H9 (cell line): ENCODE measurements at regions not wholly inside any gene's neighbourhood (a gene's known extent, or its start where the extent isn't known, plus 50 kb on each side); places are given as distances from the start of the nearest gene placed in this dataset.

ENCODE experiments used
- DNase-seq: peaks from one replicate; pipeline ENCODE4 v3.0.0-alpha.2; 2017
- H2AFZ ChIP-seq: one replicate; pipeline ENCODE4 v1.6.1; 2013; ENCODE audit warnings: mild to moderate bottlenecking, low read length, control low read depth, moderate library complexity
- H2AK5ac ChIP-seq: 2 replicates; pipeline ENCODE4 v1.6.1; 2013; ENCODE audit warnings: low read length, control low read depth, mixed read lengths; ENCODE audit not compliant: insufficient read length
- H2BK120ac ChIP-seq: one replicate; pipeline ENCODE4 v1.6.1; 2013; ENCODE audit warnings: low read depth, mild to moderate bottlenecking, low read length, control low read depth, inconsistent platforms; ENCODE audit not compliant: poor library complexity, severe bottlenecking
- H2BK12ac ChIP-seq: 2 replicates; pipeline ENCODE4 v1.6.1; 2013; ENCODE audit warnings: low read length, control low read depth, mixed read lengths, low read depth; ENCODE audit not compliant: insufficient read length
- H2BK15ac ChIP-seq: 2 replicates; pipeline ENCODE4 v1.6.1; 2013; ENCODE audit warnings: low read depth, low read length, control low read depth
- H2BK20ac ChIP-seq: one replicate; pipeline ENCODE4 v1.6.1; 2013; ENCODE audit warnings: low read depth, mild to moderate bottlenecking, low read length, control low read depth, inconsistent platforms; ENCODE audit not compliant: poor library complexity, severe bottlenecking
- H2BK5ac ChIP-seq: 2 replicates; pipeline ENCODE4 v1.6.1; 2013; ENCODE audit warnings: low read length, control low read depth, mixed read lengths; ENCODE audit not compliant: insufficient read length
- H3K14ac ChIP-seq: 2 replicates; pipeline ENCODE4 v1.6.1; 2013; ENCODE audit warnings: low read length, control low read depth; ENCODE audit not compliant: insufficient read depth
- H3K18ac ChIP-seq: 2 replicates; pipeline ENCODE4 v1.6.1; 2013; ENCODE audit warnings: low read depth, mild to moderate bottlenecking, mixed read lengths, low read length, control low read depth; ENCODE audit not compliant: insufficient read length
- H3K23ac ChIP-seq: 2 replicates; pipeline ENCODE4 v1.6.1; 2013; ENCODE audit warnings: low read length, control low read depth, mixed read lengths, low read depth; ENCODE audit not compliant: insufficient read length
- H3K23me2 ChIP-seq: 2 replicates; pipeline ENCODE4 v1.6.1; 2013; ENCODE audit warnings: low read depth, mild to moderate bottlenecking, mixed read lengths, low read length, control low read depth; ENCODE audit not compliant: insufficient read length, poor library complexity, severe bottlenecking
- H3K27ac ChIP-seq: 2 replicates; pipeline ENCODE4 v1.5.1; 2013; ENCODE audit warnings: low read length, control low read depth, mixed read lengths, low read depth; ENCODE audit not compliant: insufficient read length
- H3K27me3 ChIP-seq: 2 replicates; pipeline ENCODE4 v1.6.1; 2013; ENCODE audit warnings: low read length, control low read depth, inconsistent platforms; ENCODE audit not compliant: insufficient read depth
- H3K4ac ChIP-seq: 2 replicates; pipeline ENCODE4 v1.6.1; 2013; ENCODE audit warnings: low read depth, mild to moderate bottlenecking, control low read depth, inconsistent platforms, low read length, moderate library complexity
- H3K4me1 ChIP-seq: 2 replicates; pipeline ENCODE4 v1.6.1; 2013; ENCODE audit warnings: low read length, control low read depth, inconsistent platforms; ENCODE audit not compliant: insufficient read depth
- H3K4me2 ChIP-seq: 2 replicates; pipeline ENCODE4 v1.6.1; 2013; ENCODE audit warnings: low read length, control low read depth, mixed read lengths; ENCODE audit not compliant: insufficient read length, insufficient read depth
- H3K56ac ChIP-seq: 2 replicates; pipeline ENCODE4 v1.6.1; 2013; ENCODE audit warnings: low read depth, mild to moderate bottlenecking, mixed read lengths, low read length, control low read depth; ENCODE audit not compliant: insufficient read length
- H3K79me1 ChIP-seq: 2 replicates; pipeline ENCODE4 v1.6.1; 2013; ENCODE audit warnings: low read depth, mild to moderate bottlenecking, moderate library complexity, low read length, control low read depth, inconsistent platforms; ENCODE audit not compliant: insufficient read depth, poor library complexity, severe bottlenecking
- H3K79me2 ChIP-seq: 2 replicates; pipeline ENCODE4 v1.6.1; 2013; ENCODE audit warnings: low read length, control low read depth, inconsistent platforms; ENCODE audit not compliant: insufficient read depth
- H3K9ac ChIP-seq: 2 replicates; pipeline ENCODE4 v1.6.1; 2013; ENCODE audit warnings: low read length, control low read depth, mixed read lengths; ENCODE audit not compliant: insufficient read length; ENCODE audit errors: extremely low read depth
- H3K9me3 ChIP-seq: one replicate; pipeline ENCODE4 v1.6.1; 2013; ENCODE audit warnings: low read depth, low read length, inconsistent platforms; ENCODE audit not compliant: control insufficient read depth
- H3T11ph ChIP-seq: one replicate; pipeline ENCODE4 v1.6.1; 2013; ENCODE audit warnings: mild to moderate bottlenecking, low read length, control low read depth, inconsistent platforms
- H4K20me1 ChIP-seq: one replicate; pipeline ENCODE4 v1.6.1; 2013; ENCODE audit not compliant: control insufficient read depth, insufficient read length, insufficient read depth
- H4K5ac ChIP-seq: 2 replicates; pipeline ENCODE4 v1.6.1; 2013; ENCODE audit warnings: low read depth, mild to moderate bottlenecking, mixed read lengths, low read length, control low read depth; ENCODE audit not compliant: insufficient read length
- H4K8ac ChIP-seq: replicated peaks from 2 replicates; pipeline ENCODE4 v1.6.1; 2013; ENCODE audit warnings: low read length, control low read depth, mixed read lengths, low read depth; ENCODE audit not compliant: insufficient read length
- H4K91ac ChIP-seq: 2 replicates; pipeline ENCODE4 v1.6.1; 2013; ENCODE audit warnings: low read depth, mild to moderate bottlenecking, moderate library complexity, mixed read lengths, low read length, control low read depth; ENCODE audit not compliant: insufficient read length
- H3K27ac Mint-ChIP-seq, 3 experiments: 2 replicates in 2 of 3; 3 replicates in 1 of 3; pipeline ENCODE4 v1.8.0; 2020 to 2021; ENCODE audit warnings: mixed read lengths in 3 of 3, mild to moderate bottlenecking in 1 of 3, moderate library complexity in 1 of 3
- H3K27me3 Mint-ChIP-seq: 2 replicates; pipeline ENCODE4 v1.8.0; 2021; ENCODE audit warnings: low read depth, mild to moderate bottlenecking, moderate library complexity, mixed read lengths
- H3K36me3 Mint-ChIP-seq, 3 experiments: 2 replicates in 2 of 3; 3 replicates in 1 of 3; pipeline ENCODE4 v1.8.0; 2020 to 2021; ENCODE audit warnings: low read depth in 3 of 3, mixed read lengths in 3 of 3; ENCODE audit not compliant: insufficient read depth in 1 of 3
- H3K4me1 Mint-ChIP-seq, 2 experiments: 2 replicates each; pipeline ENCODE4 v1.8.0; 2020; ENCODE audit warnings: mixed read lengths in 2 of 2
- H3K4me3 Mint-ChIP-seq, 2 experiments: 2 replicates in 1 of 2; 3 replicates in 1 of 2; pipeline ENCODE4 v1.8.0; 2020 to 2021; ENCODE audit warnings: mild to moderate bottlenecking in 2 of 2, mixed read lengths in 2 of 2, moderate library complexity in 1 of 2
- H3K9me3 Mint-ChIP-seq, 2 experiments: 2 replicates in 1 of 2; 3 replicates in 1 of 2; pipeline ENCODE4 v1.8.0; 2020; ENCODE audit warnings: mild to moderate bottlenecking in 2 of 2, mixed read lengths in 2 of 2, moderate library complexity in 1 of 2
- CTCF ChIP-seq: fragments of 200-600 bp; sonication (generic); conservative IDR thresholded peaks from 3 replicates; pipeline ENCODE4 v1.8.0; 2021; ENCODE audit warnings: antibody characterized with exemption, mild to moderate bottlenecking
- WGBS: extraction: QIAGEN DNeasy Blood & Tissue Kit; methylation state at CpG from one replicate; pipeline ENCODE4 v1.1.7; 2013; ENCODE audit warnings: missing lambda C conversion rate, low lambda C conversion rate, mixed read lengths; ENCODE audit not compliant: insufficient read length; ENCODE audit errors: extremely low coverage; 5-methylcytosine and 5-hydroxymethylcytosine counted together

- Histone ChIP-seq H4K91ac (no peak overlapping the region), H4K8ac (no peak overlapping the region), H2AK5ac (no peak overlapping the region), H4K5ac (no peak overlapping the region), H3K23me2 (no peaks in the 10 kb centered on the region), H3K79me1 (no peaks in the 10 kb centered on the region), H3K9me3 (no peaks in the 10 kb centered on the region), H2BK5ac (no peak overlapping the region), H3K27ac (no peak overlapping the region), H3K4ac (no peak overlapping the region), H3K56ac (no peak overlapping the region), H3K18ac (no peak overlapping the region), H4K20me1 (no peaks in the 10 kb centered on the region), H3K4me1 (no peaks in the 10 kb centered on the region), H3T11ph (no peak overlapping the region), H3K79me2 (no peaks in the 10 kb centered on the region), H3K27me3 (no peaks in the 10 kb centered on the region; the same call in 1 of the 2 replicates), H2AFZ (no peak overlapping the region), H3K14ac (no peak overlapping the region), H3K23ac (no peak overlapping the region), H2BK120ac (no peak overlapping the region), H3K4me2 (no peak overlapping the region), H2BK15ac (no peak overlapping the region), H3K9ac (no peak overlapping the region), H2BK12ac (no peak overlapping the region), H2BK20ac (no peak overlapping the region)
- TF ChIP-seq CTCF: no peak
- Mint-ChIP-seq H3K4me3 (no peak overlapping the region), H3K9me3 (peaks cover 8 to 14% of the 10 kb centered on the region in 2 experiments; a peak in 4 of 5 replicates), H3K36me3 (peaks cover 0 to 10% (median 1%) of the 10 kb centered on the region in 3 experiments; a peak in 4 of 7 replicates), H3K4me1 (peaks cover 13 to 26% of the 10 kb centered on the region in 2 experiments), H3K27ac (no peak overlapping the region; a peak in 1 of 7 replicates), H3K27me3 (peaks cover 17% of the 10 kb centered on the region)
- WGBS: no CpG with 5 or more reads among the region's 3 CpGs
- no peak for DNase-seq
These were observed 195.5 kb upstream of the CADM1 start for GRCh38 chr11:115699733-115700132.
